Spleen (tissue), 11 donors: ENCODE measurements at regions not wholly inside any gene's neighbourhood (a gene's known extent, or its start where the extent isn't known, plus 50 kb on each side); places are given as distances from the start of the nearest gene placed in this dataset.
"Not testable (repeated sequence)": the region's sequence is repeated elsewhere in the genome, so short reads cannot be mapped to it uniquely, and the experiment has no call there.

ENCODE experiments used
- DNase-seq: peaks from one replicate; pipeline ENCODE4 v3.0.0-alpha.2; 2020
- H3K27ac ChIP-seq, 8 donors: fragments of 200-600 bp; sonication (generic) in 7 of 8; 1 replicate in 4 of 8; 2 replicates in 4 of 8; pipeline versions ENCODE4 v1.5.0 to v1.8.0; 2016 to 2021; ENCODE audit warnings: inconsistent platforms in 4 of 8, mild to moderate bottlenecking in 4 of 8, moderate library complexity in 1 of 8
- H3K27me3 ChIP-seq, 7 donors: fragments of 200-600 bp; sonication (generic) in 6 of 7; replicated peaks in 1 of 7; 1 replicate in 4 of 7; 2 replicates in 3 of 7; pipeline versions ENCODE4 v1.5.0 to v1.8.0; 2016 to 2021; ENCODE audit warnings: inconsistent platforms in 3 of 7, mild to moderate bottlenecking in 1 of 7
- H3K36me3 ChIP-seq, 6 donors: fragments of 200-600 bp; sonication (generic) in 5 of 6; 1 replicate in 4 of 6; 2 replicates in 2 of 6; pipeline versions ENCODE4 v1.5.0 to v1.8.0; 2016 to 2021; ENCODE audit warnings: inconsistent platforms in 2 of 6
- H3K4me1 ChIP-seq, 6 donors: fragments of 200-600 bp; sonication (generic) in 5 of 6; 1 replicate in 3 of 6; 2 replicates in 3 of 6; pipeline versions ENCODE4 v1.5.0 to v1.8.0; 2016 to 2021; ENCODE audit warnings: inconsistent platforms in 3 of 6
- H3K4me3 ChIP-seq, 8 donors: fragments of 200-600 bp; sonication (generic) in 7 of 8; 1 replicate in 4 of 8; 2 replicates in 4 of 8; pipeline versions ENCODE4 v1.5.0 to v1.8.0; 2016 to 2021; ENCODE audit warnings: inconsistent platforms in 4 of 8, mild to moderate bottlenecking in 4 of 8, moderate library complexity in 2 of 8
- H3K9me3 ChIP-seq, 8 donors: fragments of 200-600 bp; sonication (generic) in 7 of 8; 1 replicate in 4 of 8; 2 replicates in 4 of 8; pipeline versions ENCODE4 v1.5.0 to v1.8.0; 2016 to 2021; ENCODE audit warnings: inconsistent platforms in 4 of 8
- POLR2A ChIP-seq, 3 donors: fragments of 450-650 bp; IDR thresholded peaks; one replicate each; pipeline ENCODE4 v1.5.1; 2017; ENCODE audit warnings: antibody characterized with exemption in 3 of 3, mild to moderate bottlenecking in 1 of 3
- POLR2AphosphoS5 ChIP-seq, 3 donors: sonication (generic); formaldehyde crosslinking; IDR thresholded peaks; one replicate each; pipeline ENCODE4 v1.5.1; 2017; ENCODE audit warnings: antibody characterized with exemption in 3 of 3
- WGBS, 5 donors: extraction: QIAGEN DNeasy Blood & Tissue Kit in 3 of 5; methylation state at CpG; one replicate each; pipeline versions ENCODE4 v1.1.5 to v1.1.7; 2013 to 2018; 5-methylcytosine and 5-hydroxymethylcytosine counted together
- intact Hi-C: fragments of 100-400 bp; cut with DNase I; formaldehyde crosslinking; loops from one replicate; pipeline ENCODE4 v1.15.0; 2023; ENCODE audit warnings: low total_unique reads
- TF ChIP-seq, protein P1 (sequence below), 11 experiments: fragments of 200-600 bp in 7 of 11; fragments of 450-650 bp in 4 of 11; sonication (generic) in 4 of 11; IDR thresholded peaks in 8 of 11; conservative IDR thresholded peaks in 3 of 11; 1 replicate in 7 of 11; 2 replicates in 4 of 11; pipeline versions ENCODE4 v1.4.0 to v1.8.0; 2016 to 2021; ENCODE audit warnings: antibody characterized with exemption in 11 of 11, inconsistent platforms in 4 of 11, mild to moderate bottlenecking in 1 of 11
- donor health status: healthy with polysubstance abuse.
- donor health status: DM: no; HTN: no; CAD: no; lungs with moderate emphysema.
- donor health status: DM: no; HTN: no; CAD: no.
- donor health status: Bipolar disorder and iron deficiency.
- donor health status: healthy.
- donor health status: DM: no; HTN: no; CAD: no.
- donor health status: DM: yes; HTN: yes; CAD: no.

DNA sequence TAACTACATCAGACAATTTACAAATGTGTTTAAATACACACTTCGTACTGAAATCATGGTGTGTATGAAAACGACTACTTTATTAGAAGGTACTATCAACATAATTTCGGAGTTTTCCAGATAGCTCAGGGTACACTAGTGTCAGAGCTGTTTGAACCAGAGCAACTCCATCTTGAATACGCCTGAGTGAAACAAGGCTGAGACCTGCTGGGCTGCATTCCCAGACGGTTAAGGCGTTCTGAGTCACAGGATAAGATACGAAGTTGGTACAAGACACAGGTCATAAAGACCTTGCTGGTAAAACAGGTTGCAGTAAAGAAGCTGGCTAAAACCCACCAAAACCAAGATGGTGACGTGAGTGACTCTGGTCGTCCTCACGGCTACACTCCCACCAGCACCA, 167.6 kb downstream of the THBS2 start:
- H3K4me1 ChIP-seq: no peaks in the 10 kb centered on the region
- intact Hi-C loops: no loop called here
- no peak for TF ChIP-seq POLR2A (IDR thresholded peaks at IDR 0.05)
- no peak for TF ChIP-seq POLR2AphosphoS5 (IDR thresholded peaks at IDR 0.05)
- TF ChIP-seq, protein P1, sequence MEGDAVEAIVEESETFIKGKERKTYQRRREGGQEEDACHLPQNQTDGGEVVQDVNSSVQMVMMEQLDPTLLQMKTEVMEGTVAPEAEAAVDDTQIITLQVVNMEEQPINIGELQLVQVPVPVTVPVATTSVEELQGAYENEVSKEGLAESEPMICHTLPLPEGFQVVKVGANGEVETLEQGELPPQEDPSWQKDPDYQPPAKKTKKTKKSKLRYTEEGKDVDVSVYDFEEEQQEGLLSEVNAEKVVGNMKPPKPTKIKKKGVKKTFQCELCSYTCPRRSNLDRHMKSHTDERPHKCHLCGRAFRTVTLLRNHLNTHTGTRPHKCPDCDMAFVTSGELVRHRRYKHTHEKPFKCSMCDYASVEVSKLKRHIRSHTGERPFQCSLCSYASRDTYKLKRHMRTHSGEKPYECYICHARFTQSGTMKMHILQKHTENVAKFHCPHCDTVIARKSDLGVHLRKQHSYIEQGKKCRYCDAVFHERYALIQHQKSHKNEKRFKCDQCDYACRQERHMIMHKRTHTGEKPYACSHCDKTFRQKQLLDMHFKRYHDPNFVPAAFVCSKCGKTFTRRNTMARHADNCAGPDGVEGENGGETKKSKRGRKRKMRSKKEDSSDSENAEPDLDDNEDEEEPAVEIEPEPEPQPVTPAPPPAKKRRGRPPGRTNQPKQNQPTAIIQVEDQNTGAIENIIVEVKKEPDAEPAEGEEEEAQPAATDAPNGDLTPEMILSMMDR (IDR thresholded peaks at IDR 0.05 in 8 of 11, conservative IDR thresholded peaks at IDR 0.05 in 3 of 11): no peak
- DNase-seq: no peak
- H3K27ac ChIP-seq: no peak overlapping the region
- no peaks in the 10 kb centered on the region for H3K27me3 ChIP-seq
- no peaks in the 10 kb centered on the region for H3K36me3 ChIP-seq
- 87 to 93% (median 90%) methylated on average over 10 of the region's 10 CpGs for WGBS, 5 donors
- peaks cover 0 to 31% (median 19%) of the 10 kb centered on the region in 8 donors for H3K9me3 ChIP-seq
- no peak overlapping the region for H3K4me3 ChIP-seq

DNA sequence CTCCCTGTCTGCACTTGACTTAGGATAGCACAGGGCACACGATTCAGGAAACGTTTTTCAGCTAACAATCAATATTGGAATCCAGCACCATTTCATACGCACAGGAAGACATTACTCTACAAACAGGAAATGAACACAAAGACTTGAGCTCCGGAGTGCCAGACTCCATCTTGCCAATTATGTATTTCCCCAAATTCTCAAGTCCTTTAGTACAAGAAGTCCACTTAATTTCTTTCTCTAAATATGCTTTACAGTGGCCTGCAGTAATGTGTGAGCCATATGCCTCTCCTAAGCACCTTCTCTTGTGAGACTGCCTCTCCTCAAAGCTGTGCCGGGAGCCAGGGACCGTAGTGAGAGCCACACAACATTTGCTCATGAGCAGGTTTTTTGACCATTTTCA, 168.2 kb downstream of the THBS2 start:
- H3K36me3 ChIP-seq: no peaks in the 10 kb centered on the region
- H3K4me1 ChIP-seq: no peaks in the 10 kb centered on the region
- H3K27ac ChIP-seq: no peak overlapping the region
- no peak for DNase-seq
- H3K27me3 ChIP-seq: no peaks in the 10 kb centered on the region
- 45 to 60% (median 49%) methylated on average over 6 of the region's 6 CpGs for WGBS, 5 donors
- no peak overlapping the region for H3K4me3 ChIP-seq
- intact Hi-C loops: no loop called here
- H3K9me3 ChIP-seq: peaks cover 0 to 26% (median 14%) of the 10 kb centered on the region in 8 donors
- TF ChIP-seq POLR2AphosphoS5 (IDR thresholded peaks at IDR 0.05): no peak
- TF ChIP-seq, protein P1 (IDR thresholded peaks at IDR 0.05 in 8 of 11, conservative IDR thresholded peaks at IDR 0.05 in 3 of 11): no peak
- TF ChIP-seq POLR2A (IDR thresholded peaks at IDR 0.05): no peak

DNA sequence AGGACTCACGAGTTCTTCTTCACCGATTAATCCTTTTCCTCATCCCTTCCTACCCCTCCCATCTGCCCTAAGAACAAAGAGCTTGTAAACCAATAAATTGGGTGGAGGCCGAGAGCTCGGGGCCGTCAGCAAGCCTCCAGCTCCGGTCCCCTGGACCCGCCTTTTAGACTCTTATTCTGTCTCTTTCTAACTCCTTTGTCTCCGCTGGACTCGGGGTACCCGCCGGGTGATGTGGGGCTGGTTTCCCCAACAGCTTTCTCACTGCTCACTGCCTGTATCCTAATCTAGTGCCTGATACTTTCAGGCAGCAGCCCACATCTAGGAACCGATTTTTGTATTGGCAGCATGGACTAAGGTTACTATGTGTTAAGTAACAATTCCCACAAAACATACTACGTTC, 169.1 kb downstream of the THBS2 start:
- DNase-seq, intact Hi-C loops, H3K36me3 ChIP-seq, H3K27me3 ChIP-seq, H3K4me1 ChIP-seq, H3K4me3 ChIP-seq, H3K27ac ChIP-seq: not testable (repeated sequence)
- 89 to 95% (median 93%) methylated on average over 13 of the region's 13 CpGs for WGBS, 5 donors
- H3K9me3 ChIP-seq: peaks cover 0 to 17% (median 5%) of the 10 kb centered on the region in 8 donors

- WGBS, 5 donors: 86 to 97% (median 96%) methylated on average over 10 of the region's 10 CpGs
- no peak for TF ChIP-seq POLR2A (IDR thresholded peaks at IDR 0.05)
- TF ChIP-seq, protein P1 (IDR thresholded peaks at IDR 0.05 in 8 of 11, conservative IDR thresholded peaks at IDR 0.05 in 3 of 11): no peak
- Histone ChIP-seq H3K9me3 (peaks cover 0 to 12% (median under 1%) of the 10 kb centered on the region in 8 donors), H3K36me3 (no peaks in the 10 kb centered on the region), H3K27me3 (no peaks in the 10 kb centered on the region), H3K4me1 (no peaks in the 10 kb centered on the region), H3K27ac (no peak overlapping the region), H3K4me3 (no peak overlapping the region)
- no peak for DNase-seq
- intact Hi-C loops: no loop called here
Measured at GRCh38 chr6:169084067-169084466, 169.6 kb downstream of the THBS2 start.

GRCh38 chr6:169083508-169083874, 170.2 kb downstream of the THBS2 start:
- H3K4me3 ChIP-seq: no peak overlapping the region
- H3K27me3 ChIP-seq: no peaks in the 10 kb centered on the region
- intact Hi-C loops: no loop called here
- no peaks in the 10 kb centered on the region for H3K36me3 ChIP-seq
- 47 to 70% (median 53%) methylated on average over 3 of the region's 3 CpGs for WGBS, 5 donors
- peaks cover 0 to 6% (median 0%) of the 10 kb centered on the region in 8 donors for H3K9me3 ChIP-seq
- H3K27ac ChIP-seq: no peak overlapping the region
- DNase-seq: no peak
- no peak for TF ChIP-seq POLR2AphosphoS5 (IDR thresholded peaks at IDR 0.05)
- TF ChIP-seq POLR2A (IDR thresholded peaks at IDR 0.05): no peak
- TF ChIP-seq, protein P1 (IDR thresholded peaks at IDR 0.05 in 8 of 11, conservative IDR thresholded peaks at IDR 0.05 in 3 of 11): no peak
- H3K4me1 ChIP-seq: no peaks in the 10 kb centered on the region
